SU-DHL-6 (cell line): ENCODE measurements at regions not wholly inside any gene's neighbourhood (a gene's known extent, or its start where the extent isn't known, plus 50 kb on each side); places are given as distances from the start of the nearest gene placed in this dataset.

Source experiments
- H2AFZ ChIP-seq: fragments of 200-600 bp; sonication (generic); 2 replicates; pipeline ENCODE4 v1.6.1; 2014; ENCODE audit warnings: low read depth, mild to moderate bottlenecking, moderate library complexity, mixed read lengths, antibody characterized with exemption, low read length; ENCODE audit not compliant: severe bottlenecking
- H3F3A ChIP-seq: fragments of 200-600 bp; shearing (Covaris generic); 2 replicates; pipeline ENCODE4 v1.6.0; 2016; ENCODE audit warnings: antibody characterized with exemption, mild to moderate bottlenecking; ENCODE audit not compliant: insufficient read depth
- H3K27ac ChIP-seq: fragments of 200-600 bp; sonication (generic); 2 replicates; pipeline ENCODE4 v1.5.1; 2016; ENCODE audit warnings: low read depth, mild to moderate bottlenecking, low read length, moderate library complexity, mixed read lengths
- H3K27me3 ChIP-seq: fragments of 200-600 bp; sonication (generic), shearing (Covaris generic); 2 replicates; pipeline ENCODE4 v1.6.0; 2014; ENCODE audit warnings: mild to moderate bottlenecking, low read length
- H3K36me3 ChIP-seq: fragments of 200-600 bp; sonication (generic); 2 replicates; pipeline ENCODE4 v1.6.1; 2014; ENCODE audit warnings: mild to moderate bottlenecking, low read length, mixed read lengths
- H3K4me2 ChIP-seq: fragments of 300-600, 200-600 bp; shearing (Covaris generic), sonication (generic); 2 replicates; pipeline ENCODE4 v1.6.0; 2014; ENCODE audit warnings: low read length, low read depth, mild to moderate bottlenecking; ENCODE audit not compliant: poor library complexity, severe bottlenecking
- H3K4me3 ChIP-seq: fragments of 200-600 bp; sonication (generic); 2 replicates; pipeline ENCODE4 v1.5.1; 2014; ENCODE audit warnings: antibody characterized with exemption, low read length, mild to moderate bottlenecking, mixed read lengths; ENCODE audit not compliant: insufficient read depth, poor library complexity, severe bottlenecking
- H3K79me2 ChIP-seq: fragments of 200-600 bp; sonication (generic); 2 replicates; pipeline ENCODE4 v1.6.1; 2014; ENCODE audit warnings: mild to moderate bottlenecking, low read length, moderate library complexity; ENCODE audit not compliant: insufficient read depth
- H3K9ac ChIP-seq: fragments of 200-600 bp; sonication (generic); 2 replicates; pipeline ENCODE4 v1.7.0; 2014; ENCODE audit warnings: mild to moderate bottlenecking, low read length
- H3K9me2 ChIP-seq: fragments of 200-600 bp; sonication (generic); replicated peaks from 2 replicates; pipeline ENCODE4 v1.6.1; 2014; ENCODE audit warnings: low read length; ENCODE audit not compliant: insufficient read depth
- H3K9me3 ChIP-seq: fragments of 200-600 bp; sonication (generic); 2 replicates; pipeline ENCODE4 v1.6.1; 2014; ENCODE audit warnings: low read length, mixed read lengths; ENCODE audit not compliant: insufficient read depth
- H4K20me1 ChIP-seq: fragments of 200-600 bp; sonication (generic); 2 replicates; pipeline ENCODE4 v1.6.1; 2014; ENCODE audit warnings: low read depth, mild to moderate bottlenecking, antibody characterized with exemption, low read length, moderate library complexity, mixed read lengths
- CTCF ChIP-seq: fragments of 200-600 bp; sonication (generic); IDR thresholded peaks from one replicate; pipeline ENCODE4 v1.5.1; 2017; ENCODE audit warnings: antibody characterized with exemption, mild to moderate bottlenecking, low read length, moderate library complexity; ENCODE audit not compliant: insufficient read depth, poor library complexity, severe bottlenecking
- EZH2phosphoT487 ChIP-seq: fragments of 200-600 bp; sonication (generic), shearing (Covaris generic); conservative IDR thresholded peaks from 2 replicates; pipeline ENCODE4 v1.6.1; 2018; ENCODE audit warnings: mild to moderate bottlenecking, antibody characterized with exemption, low read length, moderate library complexity, mixed read lengths

GRCh38 chr18:61085761-61086160 lies 247.5 kb upstream of the CDH20 start:
- Histone ChIP-seq H3K79me2 (no peaks in the 10 kb centered on the region), H3K9ac (no peak overlapping the region), H3K27ac (no peak overlapping the region), H3K4me3 (no peak overlapping the region), H3K9me3 (no peaks in the 10 kb centered on the region), H3F3A (no peaks in the 10 kb centered on the region), H2AFZ (no peak overlapping the region), H3K27me3 (no peaks in the 10 kb centered on the region), H3K4me2 (no peak overlapping the region), H3K36me3 (no peaks in the 10 kb centered on the region), H3K9me2 (no peaks in the 10 kb centered on the region), H4K20me1 (no peaks in the 10 kb centered on the region)
- TF ChIP-seq EZH2phosphoT487 = no peak

- no peaks in the 10 kb centered on the region for H3K79me2 ChIP-seq
- H4K20me1 ChIP-seq = no peaks in the 10 kb centered on the region
- H3K36me3 ChIP-seq = no peaks in the 10 kb centered on the region
- no peak overlapping the region for H3K9ac ChIP-seq
- no peak overlapping the region for H2AFZ ChIP-seq
- no peak overlapping the region for H3K4me2 ChIP-seq
- H3F3A ChIP-seq = no peaks in the 10 kb centered on the region
- no peak overlapping the region for H3K27ac ChIP-seq
- no peak overlapping the region for H3K4me3 ChIP-seq
- TF ChIP-seq CTCF = no peak
- no peak for TF ChIP-seq EZH2phosphoT487
- no peaks in the 10 kb centered on the region for H3K9me2 ChIP-seq
- no peaks in the 10 kb centered on the region for H3K9me3 ChIP-seq
- no peaks in the 10 kb centered on the region for H3K27me3 ChIP-seq
These were observed 246.6 kb upstream of the CDH20 start for GRCh38 chr18:61086657-61087056.

GRCh38 chr18:61091379-61091778 lies 241.9 kb upstream of the CDH20 start:
- no peak overlapping the region for H2AFZ ChIP-seq
- H3K4me2 ChIP-seq = no peak overlapping the region
- H3K9me3 ChIP-seq = no peaks in the 10 kb centered on the region
- H4K20me1 ChIP-seq = no peaks in the 10 kb centered on the region
- H3K79me2 ChIP-seq = no peaks in the 10 kb centered on the region
- no peaks in the 10 kb centered on the region for H3K9me2 ChIP-seq
- H3K27ac ChIP-seq = no peak overlapping the region
- no peak overlapping the region for H3K4me3 ChIP-seq
- no peaks in the 10 kb centered on the region for H3K36me3 ChIP-seq
- H3F3A ChIP-seq = no peaks in the 10 kb centered on the region
- TF ChIP-seq CTCF (no peak), EZH2phosphoT487 (no peak)
- no peak overlapping the region for H3K9ac ChIP-seq
- no peaks in the 10 kb centered on the region for H3K27me3 ChIP-seq

- Histone ChIP-seq H3K27ac (no peak overlapping the region), H3K9me3 (no peaks in the 10 kb centered on the region), H3K9ac (no peak overlapping the region), H4K20me1 (no peaks in the 10 kb centered on the region), H3K27me3 (no peaks in the 10 kb centered on the region), H3F3A (no peaks in the 10 kb centered on the region), H3K9me2 (no peaks in the 10 kb centered on the region), H2AFZ (no peak overlapping the region), H3K36me3 (no peaks in the 10 kb centered on the region), H3K79me2 (no peaks in the 10 kb centered on the region), H3K4me3 (no peak overlapping the region), H3K4me2 (no peak overlapping the region)
- TF ChIP-seq CTCF (no peak), EZH2phosphoT487 (no peak)
These were observed 239.3 kb upstream of the CDH20 start for GRCh38 chr18:61093965-61094364.
